GM23338 (cell line): ENCODE measurements at regions not wholly inside any gene's neighbourhood (a gene's known extent, or its start where the extent isn't known, plus 50 kb on each side); places are given as distances from the start of the nearest gene placed in this dataset.

Source experiments
- CREB1 ChIP-seq: fragments of 250-450 bp; sonication (Bioruptor Pico); IDR thresholded peaks from 2 replicates; pipeline ENCODE4 v1.5.0; 2020; ENCODE audit warnings: low read depth, mild to moderate bottlenecking, moderate library complexity
- EZH2 ChIP-seq: fragments of 200-600 bp; sonication (generic); IDR thresholded peaks from one replicate; pipeline ENCODE4 v1.8.0; 2017; ENCODE audit warnings: antibody characterized with exemption, mild to moderate bottlenecking, low read depth; ENCODE audit not compliant: unreplicated experiment
- EZH2phosphoT487 ChIP-seq: fragments of 200-600 bp; sonication (generic); IDR thresholded peaks from one replicate; pipeline ENCODE4 v1.8.1; 2018; ENCODE audit warnings: antibody characterized with exemption; ENCODE audit not compliant: unreplicated experiment
- JUNB ChIP-seq: IDR thresholded peaks from one replicate; pipeline ENCODE4 v1.6.1; 2016; ENCODE audit warnings: antibody characterized with exemption; ENCODE audit not compliant: unreplicated experiment
- NANOG ChIP-seq: IDR thresholded peaks from 2 replicates; pipeline ENCODE4 v1.6.1; 2016; ENCODE audit warnings: antibody characterized with exemption, borderline replicate concordance
- POLR2AphosphoS5 ChIP-seq: IDR thresholded peaks from 2 replicates; pipeline ENCODE4 v1.6.1; 2016; ENCODE audit warnings: antibody characterized with exemption, low read depth
- REST ChIP-seq: IDR thresholded peaks from one replicate; pipeline ENCODE4 v1.6.1; 2018; ENCODE audit warnings: antibody characterized with exemption; ENCODE audit not compliant: unreplicated experiment
- ZNF114 ChIP-seq: fragments of 250-450 bp; sonication (Bioruptor Pico); IDR thresholded peaks from 2 replicates; pipeline ENCODE4 v1.5.0; 2020; ENCODE audit warnings: mild to moderate bottlenecking, moderate library complexity
- ZNF331 ChIP-seq: fragments of 250-450 bp; sonication (Bioruptor Pico); IDR thresholded peaks from 2 replicates; pipeline ENCODE4 v1.5.0; 2020; ENCODE audit warnings: low read depth, mild to moderate bottlenecking, moderate library complexity
- TF ChIP-seq, protein P1 (sequence below), 2 experiments: fragments of 200-600 bp in 1 of 2; sonication (generic) in 1 of 2; conservative IDR thresholded peaks; 2 replicates each; pipeline versions ENCODE4 v1.5.1 to v1.6.1; 2016 to 2017; ENCODE audit warnings: antibody characterized with exemption in 2 of 2, low read depth in 2 of 2, mild to moderate bottlenecking in 2 of 2, moderate library complexity in 1 of 2
- TF ChIP-seq, protein P2 (sequence below): IDR thresholded peaks from 2 replicates; pipeline ENCODE4 v1.6.1; 2016; ENCODE audit warnings: antibody characterized with exemption

DNA sequence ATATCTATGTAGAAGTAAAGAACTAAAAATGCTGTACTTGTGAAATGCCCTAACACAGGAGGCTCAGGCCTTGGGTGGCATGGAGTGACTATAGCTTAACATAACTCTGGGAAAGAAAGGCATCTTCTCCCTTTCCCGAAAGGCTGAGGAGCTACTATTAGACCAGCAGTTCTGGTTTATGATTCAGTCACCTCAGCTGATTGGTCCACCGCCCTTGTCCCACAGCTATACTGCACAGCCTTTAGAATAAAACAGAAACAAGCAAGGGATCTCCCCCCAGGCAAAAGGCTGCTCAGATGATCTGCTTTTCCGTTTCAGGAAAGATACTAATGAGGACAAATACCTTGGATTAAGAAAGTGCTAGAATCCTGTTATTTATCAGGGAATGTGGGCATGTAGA lies 171.3 kb downstream of the SNCA start:
- no peak for TF ChIP-seq REST
- TF ChIP-seq CREB1 (CRISPR knock-in tag): no peak
- TF ChIP-seq, protein P1, sequence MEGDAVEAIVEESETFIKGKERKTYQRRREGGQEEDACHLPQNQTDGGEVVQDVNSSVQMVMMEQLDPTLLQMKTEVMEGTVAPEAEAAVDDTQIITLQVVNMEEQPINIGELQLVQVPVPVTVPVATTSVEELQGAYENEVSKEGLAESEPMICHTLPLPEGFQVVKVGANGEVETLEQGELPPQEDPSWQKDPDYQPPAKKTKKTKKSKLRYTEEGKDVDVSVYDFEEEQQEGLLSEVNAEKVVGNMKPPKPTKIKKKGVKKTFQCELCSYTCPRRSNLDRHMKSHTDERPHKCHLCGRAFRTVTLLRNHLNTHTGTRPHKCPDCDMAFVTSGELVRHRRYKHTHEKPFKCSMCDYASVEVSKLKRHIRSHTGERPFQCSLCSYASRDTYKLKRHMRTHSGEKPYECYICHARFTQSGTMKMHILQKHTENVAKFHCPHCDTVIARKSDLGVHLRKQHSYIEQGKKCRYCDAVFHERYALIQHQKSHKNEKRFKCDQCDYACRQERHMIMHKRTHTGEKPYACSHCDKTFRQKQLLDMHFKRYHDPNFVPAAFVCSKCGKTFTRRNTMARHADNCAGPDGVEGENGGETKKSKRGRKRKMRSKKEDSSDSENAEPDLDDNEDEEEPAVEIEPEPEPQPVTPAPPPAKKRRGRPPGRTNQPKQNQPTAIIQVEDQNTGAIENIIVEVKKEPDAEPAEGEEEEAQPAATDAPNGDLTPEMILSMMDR (conservative IDR thresholded peaks at IDR 0.05; ENCODE audit: low read depth in 2 of 2): no peak
- no peak for TF ChIP-seq EZH2
- TF ChIP-seq, protein P2, sequence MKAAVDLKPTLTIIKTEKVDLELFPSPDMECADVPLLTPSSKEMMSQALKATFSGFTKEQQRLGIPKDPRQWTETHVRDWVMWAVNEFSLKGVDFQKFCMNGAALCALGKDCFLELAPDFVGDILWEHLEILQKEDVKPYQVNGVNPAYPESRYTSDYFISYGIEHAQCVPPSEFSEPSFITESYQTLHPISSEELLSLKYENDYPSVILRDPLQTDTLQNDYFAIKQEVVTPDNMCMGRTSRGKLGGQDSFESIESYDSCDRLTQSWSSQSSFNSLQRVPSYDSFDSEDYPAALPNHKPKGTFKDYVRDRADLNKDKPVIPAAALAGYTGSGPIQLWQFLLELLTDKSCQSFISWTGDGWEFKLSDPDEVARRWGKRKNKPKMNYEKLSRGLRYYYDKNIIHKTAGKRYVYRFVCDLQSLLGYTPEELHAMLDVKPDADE: no peak
- TF ChIP-seq POLR2AphosphoS5: no peak
- no peak for TF ChIP-seq EZH2phosphoT487
- no peak for TF ChIP-seq ZNF114
- TF ChIP-seq NANOG: no peak
- no peak for TF ChIP-seq ZNF331 (CRISPR knock-in tag)
- TF ChIP-seq JUNB: no peak
